Astrocyte (in vitro differentiated cells and primary cell): ENCODE measurements at regions not wholly inside any gene's neighbourhood (a gene's known extent, or its start where the extent isn't known, plus 50 kb on each side); places are given as distances from the start of the nearest gene placed in this dataset.

Experiments used
- EZH2 ChIP-seq: IDR thresholded peaks from 2 replicates; pipeline ENCODE4 v1.6.1; 2012; ENCODE audit warnings: mild to moderate bottlenecking, low read length, inconsistent platforms; ENCODE audit not compliant: insufficient read depth
- TF ChIP-seq, protein P1 (sequence below): IDR thresholded peaks from 2 replicates; pipeline ENCODE4 v1.5.1; 2011; ENCODE audit warnings: low read depth, mild to moderate bottlenecking, inconsistent platforms, low read length, moderate library complexity; ENCODE audit not compliant: insufficient read depth

DNA sequence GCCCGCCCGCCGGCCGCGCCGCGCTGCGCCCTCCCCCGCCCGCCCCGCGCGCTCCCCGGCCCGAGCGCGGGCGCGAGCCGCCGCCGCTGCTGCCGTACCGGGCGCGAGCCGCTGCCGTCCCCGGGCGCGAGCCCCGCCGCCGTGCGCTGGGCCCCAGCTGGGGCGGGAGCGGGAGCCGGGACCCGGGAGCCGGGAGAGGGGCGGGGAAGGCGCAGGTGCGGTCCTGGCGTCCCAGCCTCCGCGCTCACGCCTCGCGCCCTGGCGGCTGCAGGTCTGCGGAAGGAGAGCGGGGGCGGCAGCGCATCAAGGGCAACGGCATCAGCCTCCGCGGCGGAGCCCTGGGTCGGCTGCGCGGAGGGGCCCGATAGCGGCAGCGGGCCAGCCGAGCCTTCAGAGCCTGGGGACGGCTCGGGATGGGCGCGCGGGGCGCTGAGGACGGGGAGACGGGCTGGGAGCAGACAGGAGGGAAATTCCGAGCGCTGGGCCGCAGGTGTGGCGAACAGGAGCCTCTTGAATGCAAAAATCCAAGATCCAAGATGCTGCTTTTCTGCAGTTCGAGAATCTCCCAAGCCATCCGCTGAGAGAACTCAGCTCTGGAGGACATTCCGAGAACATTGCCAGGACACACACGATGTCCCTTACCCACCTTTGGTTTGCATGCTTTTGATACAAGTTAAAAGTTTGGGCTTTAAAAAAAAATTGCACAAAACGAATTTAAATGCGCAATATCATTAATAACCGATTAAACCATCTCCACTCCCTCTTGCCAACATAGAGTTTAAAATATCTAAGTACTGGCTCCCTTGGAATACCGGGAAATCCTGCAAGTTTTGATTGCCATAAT lies 251.1 kb downstream of the TJP1 start:
- TF ChIP-seq, protein P1, sequence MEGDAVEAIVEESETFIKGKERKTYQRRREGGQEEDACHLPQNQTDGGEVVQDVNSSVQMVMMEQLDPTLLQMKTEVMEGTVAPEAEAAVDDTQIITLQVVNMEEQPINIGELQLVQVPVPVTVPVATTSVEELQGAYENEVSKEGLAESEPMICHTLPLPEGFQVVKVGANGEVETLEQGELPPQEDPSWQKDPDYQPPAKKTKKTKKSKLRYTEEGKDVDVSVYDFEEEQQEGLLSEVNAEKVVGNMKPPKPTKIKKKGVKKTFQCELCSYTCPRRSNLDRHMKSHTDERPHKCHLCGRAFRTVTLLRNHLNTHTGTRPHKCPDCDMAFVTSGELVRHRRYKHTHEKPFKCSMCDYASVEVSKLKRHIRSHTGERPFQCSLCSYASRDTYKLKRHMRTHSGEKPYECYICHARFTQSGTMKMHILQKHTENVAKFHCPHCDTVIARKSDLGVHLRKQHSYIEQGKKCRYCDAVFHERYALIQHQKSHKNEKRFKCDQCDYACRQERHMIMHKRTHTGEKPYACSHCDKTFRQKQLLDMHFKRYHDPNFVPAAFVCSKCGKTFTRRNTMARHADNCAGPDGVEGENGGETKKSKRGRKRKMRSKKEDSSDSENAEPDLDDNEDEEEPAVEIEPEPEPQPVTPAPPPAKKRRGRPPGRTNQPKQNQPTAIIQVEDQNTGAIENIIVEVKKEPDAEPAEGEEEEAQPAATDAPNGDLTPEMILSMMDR: no peak
- peak; percentile 52 for TF ChIP-seq EZH2
